COLO829 (cell line): ENCODE measurements at regions not wholly inside any gene's neighbourhood (a gene's known extent, or its start where the extent isn't known, plus 50 kb on each side); places are given as distances from the start of the nearest gene placed in this dataset.
"Not testable (repeated sequence)": the region's sequence is repeated elsewhere in the genome, so short reads cannot be mapped to it uniquely, and the experiment has no call there.

Experiments
- DNase-seq: peaks from one replicate; pipeline ENCODE4 v3.0.0; 2012; ENCODE audit warnings: low spot score

GRCh38 chr1:217039139-217039538, 315.9 kb upstream of the ESRRG start:
- not testable (repeated sequence) for DNase-seq

- no peak for DNase-seq
Measured at GRCh38 chr1:217036757-217037156, 313.5 kb upstream of the ESRRG start.

GRCh38 chr1:217032715-217033367, 309.6 kb upstream of the ESRRG start:
- DNase-seq = no peak

GRCh38 chr1:217029281-217030157, 306.3 kb upstream of the ESRRG start:
- no peak for DNase-seq

- peak; percentile 62 for DNase-seq
Measured at GRCh38 chr1:217027403-217028080, 304.3 kb upstream of the ESRRG start.

- no peak for DNase-seq
Measured at GRCh38 chr1:217026531-217026930, 303.3 kb upstream of the ESRRG start.

GRCh38 chr1:217025381-217025780, 302.2 kb upstream of the ESRRG start:
- no peak for DNase-seq

GRCh38 chr1:217024911-217025310, 301.7 kb upstream of the ESRRG start:
- DNase-seq = no peak

- DNase-seq = no peak
Measured at GRCh38 chr1:217021956-217022355, 298.7 kb upstream of the ESRRG start.

GRCh38 chr1:217021400-217021799, 298.2 kb upstream of the ESRRG start:
- DNase-seq = no peak

- no peak for DNase-seq
Measured at GRCh38 chr1:217019475-217019874, 296.2 kb upstream of the ESRRG start.

- no peak for DNase-seq
Measured at GRCh38 chr1:217018648-217019047, 295.4 kb upstream of the ESRRG start.

- no peak for DNase-seq
Measured at GRCh38 chr1:217017165-217017564, 293.9 kb upstream of the ESRRG start.

GRCh38 chr1:217014066-217014465, 290.8 kb upstream of the ESRRG start:
- no peak for DNase-seq

GRCh38 chr1:217012659-217013058, 289.4 kb upstream of the ESRRG start:
- no peak for DNase-seq

GRCh38 chr1:217011097-217011496, 287.9 kb upstream of the ESRRG start:
- no peak for DNase-seq

GRCh38 chr1:217010253-217010652, 287.0 kb upstream of the ESRRG start:
- DNase-seq = no peak

- peak; percentile 28 for DNase-seq
Measured at GRCh38 chr1:217009376-217009775, 286.1 kb upstream of the ESRRG start.

GRCh38 chr1:217004776-217005436, 281.7 kb upstream of the ESRRG start:
- DNase-seq = no peak

GRCh38 chr1:217003355-217003754, 280.1 kb upstream of the ESRRG start:
- DNase-seq = no peak

GRCh38 chr1:216997831-216998230, 274.6 kb upstream of the ESRRG start:
- no peak for DNase-seq

- no peak for DNase-seq
Measured at GRCh38 chr1:216997069-216997468, 273.8 kb upstream of the ESRRG start.
